K562 (cell line): ENCODE measurements at regions not wholly inside any gene's neighbourhood (a gene's known extent, or its start where the extent isn't known, plus 50 kb on each side); places are given as distances from the start of the nearest gene placed in this dataset.

Experiments
- CHD2 ChIP-seq: IDR thresholded peaks from 2 replicates; pipeline ENCODE4 v1.6.1; 2011; ENCODE audit warnings: low read depth, low read length
- EHMT2 ChIP-seq: fragments of 450-650 bp; IDR thresholded peaks from 2 replicates; pipeline ENCODE4 v1.6.1; 2018; ENCODE audit warnings: antibody characterized with exemption
- ETV1 ChIP-seq: fragments of 450-650 bp; conservative IDR thresholded peaks from 2 replicates; pipeline ENCODE4 v1.6.1; 2016; ENCODE audit warnings: missing genetic modification characterization, control low read depth, low read depth, missing compliant biosample characterization
- FOXA1 ChIP-seq: fragments of 450-650 bp; IDR thresholded peaks from 2 replicates; pipeline ENCODE4 v1.6.1; 2016; ENCODE audit warnings: mild to moderate bottlenecking, borderline replicate concordance
- FOXK2 ChIP-seq, 2 experiments: fragments of 450-650 bp; IDR thresholded peaks in 1 of 2; conservative IDR thresholded peaks in 1 of 2; 2 replicates each; pipeline ENCODE4 v1.6.1; 2016; ENCODE audit warnings: low read depth in 2 of 2, mild to moderate bottlenecking in 1 of 2
- IRF9 ChIP-seq: fragments of 450-650 bp; IDR thresholded peaks from 2 replicates; pipeline ENCODE4 v1.6.1; 2016; ENCODE audit warnings: missing biosample characterization, missing genetic modification characterization
- JUND ChIP-seq, 2 experiments: IDR thresholded peaks; 2 replicates in 1 of 2; 3 replicates in 1 of 2; pipeline ENCODE4 v1.6.1; 2011; ENCODE audit warnings: borderline replicate concordance in 2 of 2, low read depth in 2 of 2, low read length in 2 of 2, improper control_type of control experiment in 1 of 2, missing biosample characterization in 1 of 2, missing genetic modification characterization in 1 of 2, missing genetic modification reagents in 1 of 2
- MCM3 ChIP-seq: fragments of 450-650 bp; IDR thresholded peaks from 2 replicates; pipeline ENCODE4 v1.6.1; 2016
- NBN ChIP-seq: fragments of 450-650 bp; IDR thresholded peaks from 2 replicates; pipeline ENCODE4 v1.6.1; 2016; ENCODE audit warnings: low read depth, mild to moderate bottlenecking
- NFE2 ChIP-seq: IDR thresholded peaks from 2 replicates; pipeline ENCODE4 v1.6.1; 2014; ENCODE audit warnings: antibody characterized with exemption, low read depth
- SMARCA5 ChIP-seq: fragments of 450-650 bp; IDR thresholded peaks from 2 replicates; pipeline ENCODE4 v1.6.1; 2016
- XRCC5 ChIP-seq: fragments of 200-400 bp; formaldehyde crosslinking; IDR thresholded peaks from 2 replicates; pipeline ENCODE4 v1.6.1; 2017; ENCODE audit warnings: low read depth, mild to moderate bottlenecking, low read length
- ZNF282 ChIP-seq: sonication (generic); formaldehyde crosslinking; IDR thresholded peaks from 2 replicates; pipeline ENCODE4 v1.8.1; 2023; ENCODE audit warnings: missing genetic modification reagents
- ZNF449 ChIP-seq: fragments of 250-450 bp; sonication (Bioruptor Pico); IDR thresholded peaks from 2 replicates; pipeline ENCODE4 v1.8.0; 2022; ENCODE audit warnings: moderate library complexity, mild to moderate bottlenecking, inconsistent platforms
- ZNF609 ChIP-seq: sonication (generic); formaldehyde crosslinking; IDR thresholded peaks from 2 replicates; pipeline ENCODE4 v1.8.1; 2023; ENCODE audit warnings: missing genetic modification reagents, mild to moderate bottlenecking, borderline replicate concordance
- TF ChIP-seq, protein P1 (sequence below): fragments of 450-650 bp; formaldehyde crosslinking; IDR thresholded peaks from 2 replicates; pipeline ENCODE4 v1.4.0; 2020; ENCODE audit warnings: mild to moderate bottlenecking, mixed read lengths
- TF ChIP-seq, protein P2 (sequence below): fragments of 450-650 bp; formaldehyde crosslinking; conservative IDR thresholded peaks from 2 replicates; pipeline ENCODE4 v1.4.0; 2022; ENCODE audit warnings: mild to moderate bottlenecking, missing genetic modification characterization

DNA sequence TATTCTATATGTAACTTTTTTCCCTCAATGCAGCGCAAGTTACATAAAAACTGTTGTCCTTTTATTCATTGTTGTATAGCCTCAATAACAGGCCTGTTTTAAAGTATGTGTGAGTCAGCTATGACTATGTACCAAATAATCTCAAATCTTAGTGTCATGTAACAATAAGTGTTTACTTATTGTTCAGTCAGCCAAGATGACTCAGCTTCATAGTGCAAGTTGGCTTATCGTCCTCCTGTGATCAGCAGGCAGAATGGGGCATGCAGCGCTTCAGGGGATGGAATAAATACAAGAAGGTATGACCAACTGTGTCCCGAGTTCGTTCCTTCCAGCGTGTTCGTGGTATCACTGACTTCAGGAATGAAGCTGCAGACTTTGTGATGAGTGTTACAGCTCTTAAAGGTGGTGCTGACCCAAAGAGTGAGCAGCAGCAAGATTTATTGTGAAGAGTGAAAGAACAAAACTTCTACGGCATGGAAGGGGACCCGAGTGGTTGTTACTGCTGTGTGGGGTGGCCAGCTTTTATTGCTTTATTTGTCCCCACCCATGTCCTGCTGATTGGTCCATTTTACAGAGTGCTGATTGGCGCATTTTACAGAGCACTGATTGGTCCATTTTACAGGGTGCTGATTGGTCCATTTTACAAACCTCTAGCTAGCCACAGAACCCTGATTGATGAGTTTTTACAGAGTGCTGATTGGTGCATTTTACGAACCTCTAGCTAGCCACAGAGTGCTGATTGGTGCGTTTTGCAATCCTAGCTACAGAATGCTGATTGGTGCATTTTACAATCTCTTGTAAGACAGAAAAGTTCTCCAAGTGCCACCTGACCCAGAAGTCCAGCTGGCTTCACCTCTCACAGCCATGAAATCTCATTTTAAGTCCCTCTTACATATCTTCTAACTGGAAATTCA, 1016.0 kb downstream of the MCTP2 start (continued):
- TF ChIP-seq ZNF449 (CRISPR knock-in tag) (no peak), ZNF282 (CRISPR knock-in tag) (no peak), IRF9 (tag) (no peak), FOXK2 (conservative IDR thresholded peaks at IDR 0.05 in 1 of 2, IDR thresholded peaks at IDR 0.05 in 1 of 2; ENCODE audit: low read depth in 2 of 2) (no peak), NBN (no peak), ZNF609 (CRISPR knock-in tag) (no peak), XRCC5 (no peak), JUND (IDR thresholded peaks at IDR 0.05; ENCODE audit: borderline replicate concordance, low read depth, low read length) (peak; percentile 94), JUND (tag; IDR thresholded peaks at IDR 0.05; ENCODE audit: borderline replicate concordance, low read depth, low read length) (peak; percentile 98; the same call in 2 of the 3 replicates), NFE2 (peak; percentile 82), FOXA1 (0 out of 2 replicates have a peak, but pooled peaks have one; percentile 35), ETV1 (no peak), CHD2 (no peak), MCM3 (no peak), SMARCA5 (no peak), EHMT2 (peak; percentile 91)
- TF ChIP-seq, protein P1, sequence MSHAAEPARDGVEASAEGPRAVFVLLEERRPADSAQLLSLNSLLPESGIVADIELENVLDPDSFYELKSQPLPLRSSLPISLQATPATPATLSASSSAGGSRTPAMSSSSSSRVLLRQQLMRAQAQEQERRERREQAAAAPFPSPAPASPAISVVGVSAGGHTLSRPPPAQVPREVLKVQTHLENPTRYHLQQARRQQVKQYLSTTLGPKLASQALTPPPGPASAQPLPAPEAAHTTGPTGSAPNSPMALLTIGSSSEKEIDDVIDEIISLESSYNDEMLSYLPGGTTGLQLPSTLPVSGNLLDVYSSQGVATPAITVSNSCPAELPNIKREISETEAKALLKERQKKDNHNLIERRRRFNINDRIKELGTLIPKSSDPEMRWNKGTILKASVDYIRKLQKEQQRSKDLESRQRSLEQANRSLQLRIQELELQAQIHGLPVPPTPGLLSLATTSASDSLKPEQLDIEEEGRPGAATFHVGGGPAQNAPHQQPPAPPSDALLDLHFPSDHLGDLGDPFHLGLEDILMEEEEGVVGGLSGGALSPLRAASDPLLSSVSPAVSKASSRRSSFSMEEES (CRISPR knock-in tag): no peak
- TF ChIP-seq, protein P2, sequence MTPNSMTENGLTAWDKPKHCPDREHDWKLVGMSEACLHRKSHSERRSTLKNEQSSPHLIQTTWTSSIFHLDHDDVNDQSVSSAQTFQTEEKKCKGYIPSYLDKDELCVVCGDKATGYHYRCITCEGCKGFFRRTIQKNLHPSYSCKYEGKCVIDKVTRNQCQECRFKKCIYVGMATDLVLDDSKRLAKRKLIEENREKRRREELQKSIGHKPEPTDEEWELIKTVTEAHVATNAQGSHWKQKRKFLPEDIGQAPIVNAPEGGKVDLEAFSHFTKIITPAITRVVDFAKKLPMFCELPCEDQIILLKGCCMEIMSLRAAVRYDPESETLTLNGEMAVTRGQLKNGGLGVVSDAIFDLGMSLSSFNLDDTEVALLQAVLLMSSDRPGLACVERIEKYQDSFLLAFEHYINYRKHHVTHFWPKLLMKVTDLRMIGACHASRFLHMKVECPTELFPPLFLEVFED (CRISPR knock-in tag): no peak
